NCI-H748 treated with DMSO at 0.1 percent for 48 hours (cell line): ENCODE measurements at regions not wholly inside any gene's neighbourhood (a gene's known extent, or its start where the extent isn't known, plus 50 kb on each side); places are given as distances from the start of the nearest gene placed in this dataset.
"Not testable (repeated sequence)": the region's sequence is repeated elsewhere in the genome, so short reads cannot be mapped to it uniquely, and the experiment has no call there.

Experiments
- DNase-seq: peaks from one replicate; lab custom pipeline; 2025; lab: John Stamatoyannopoulos, UW

GRCh38 chr9:104195142-104195541, 101.0 kb downstream of the SMC2 start:
- DNase-seq = not testable (repeated sequence)

DNA sequence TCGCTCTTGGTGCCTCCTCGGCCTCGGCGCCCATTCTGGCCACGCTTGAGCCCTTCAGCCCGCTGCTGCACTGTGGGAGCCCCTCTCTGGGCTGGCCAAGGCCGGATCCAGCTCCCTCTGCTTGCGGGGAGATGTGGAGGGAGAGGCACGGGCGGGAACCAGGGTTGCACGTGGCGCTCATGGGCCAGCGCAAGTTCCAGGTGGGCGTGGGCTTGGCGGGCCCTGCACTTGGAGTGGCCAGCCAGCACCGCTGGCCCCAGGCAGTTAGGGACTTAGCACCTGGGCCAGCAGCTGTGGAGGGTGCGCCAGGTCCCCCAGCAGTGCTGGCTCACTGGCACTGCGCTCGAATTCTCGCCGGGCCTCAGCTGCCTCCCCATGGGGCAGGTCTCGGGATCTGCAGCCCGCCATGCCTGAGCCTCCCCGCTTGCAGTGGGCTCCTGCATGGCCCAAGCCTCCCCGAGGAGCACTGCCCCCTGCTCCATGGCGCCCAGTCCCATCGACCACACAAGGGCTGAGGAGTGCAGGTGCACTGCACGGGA, 106.4 kb downstream of the SMC2 start:
- no peak for DNase-seq

DNA sequence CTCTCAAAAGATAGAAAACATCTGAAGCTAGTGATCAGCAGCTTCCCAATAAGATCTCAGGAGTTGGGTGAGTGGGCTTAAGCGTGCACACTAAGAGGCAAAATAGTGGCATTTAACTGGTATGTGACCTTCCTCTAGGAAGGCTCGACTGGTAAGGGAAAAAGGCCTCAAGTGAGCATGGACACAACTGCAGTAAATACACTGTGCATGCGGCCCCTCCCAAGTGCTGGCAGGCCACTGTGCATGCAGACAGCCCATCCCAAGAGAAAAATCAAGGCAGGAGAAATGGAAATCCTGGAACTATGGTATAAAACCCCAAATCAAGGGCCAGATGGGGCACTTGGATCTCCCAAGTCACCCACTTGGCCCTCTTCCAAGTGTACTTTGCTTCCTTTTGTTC, 112.7 kb downstream of the SMC2 start:
- no peak for DNase-seq

- no peak for DNase-seq
These were observed 115.3 kb downstream of the SMC2 start for GRCh38 chr9:104209387-104209786.

- no peak for DNase-seq
These were observed 133.0 kb downstream of the SMC2 start for GRCh38 chr9:104227108-104227507.

DNA sequence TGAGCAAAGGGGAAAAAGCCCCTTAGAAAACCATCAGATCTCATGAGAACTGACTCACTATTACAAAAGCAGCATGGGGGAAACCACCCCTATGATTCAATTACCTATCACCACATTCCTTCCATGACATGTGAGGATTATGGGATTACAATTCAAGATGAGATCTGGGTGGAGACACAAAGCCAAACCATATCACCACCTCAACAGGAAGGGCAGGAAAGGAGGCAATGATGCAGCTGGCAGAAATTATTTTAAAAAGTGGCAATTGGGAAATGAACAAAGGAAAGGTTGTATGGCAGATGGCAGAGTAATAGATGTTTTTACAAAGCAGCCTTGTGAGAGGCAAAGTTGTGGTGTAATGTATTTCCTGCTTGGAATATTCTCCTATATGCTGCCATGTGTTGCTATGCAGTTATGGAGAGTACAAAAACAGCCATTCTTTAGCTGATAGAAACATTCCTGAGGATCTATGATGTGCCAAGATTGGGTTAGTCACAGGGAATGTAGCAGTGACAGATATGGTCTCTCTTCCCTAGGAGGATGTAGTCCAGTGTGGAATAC, 138.8 kb downstream of the SMC2 start:
- DNase-seq = no peak

DNA sequence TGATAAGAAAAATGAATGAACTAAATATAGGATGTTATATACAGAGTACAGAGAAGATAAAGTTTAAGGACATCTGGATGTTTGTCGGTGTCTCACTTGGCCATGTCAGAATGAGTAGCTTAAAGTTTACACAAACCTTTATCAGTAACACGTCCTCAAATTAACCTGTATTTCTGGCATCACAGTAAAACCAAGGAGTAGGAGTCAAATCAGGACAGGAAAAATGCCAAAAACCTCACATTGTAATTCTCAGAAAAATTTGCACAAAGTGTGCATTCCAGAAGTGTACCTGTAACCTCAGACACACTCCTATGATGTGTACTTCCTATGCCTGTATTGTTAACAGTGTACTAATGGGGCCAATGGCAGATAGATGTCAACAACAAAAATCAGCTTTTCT, 139.3 kb downstream of the SMC2 start:
- DNase-seq = no peak

DNA sequence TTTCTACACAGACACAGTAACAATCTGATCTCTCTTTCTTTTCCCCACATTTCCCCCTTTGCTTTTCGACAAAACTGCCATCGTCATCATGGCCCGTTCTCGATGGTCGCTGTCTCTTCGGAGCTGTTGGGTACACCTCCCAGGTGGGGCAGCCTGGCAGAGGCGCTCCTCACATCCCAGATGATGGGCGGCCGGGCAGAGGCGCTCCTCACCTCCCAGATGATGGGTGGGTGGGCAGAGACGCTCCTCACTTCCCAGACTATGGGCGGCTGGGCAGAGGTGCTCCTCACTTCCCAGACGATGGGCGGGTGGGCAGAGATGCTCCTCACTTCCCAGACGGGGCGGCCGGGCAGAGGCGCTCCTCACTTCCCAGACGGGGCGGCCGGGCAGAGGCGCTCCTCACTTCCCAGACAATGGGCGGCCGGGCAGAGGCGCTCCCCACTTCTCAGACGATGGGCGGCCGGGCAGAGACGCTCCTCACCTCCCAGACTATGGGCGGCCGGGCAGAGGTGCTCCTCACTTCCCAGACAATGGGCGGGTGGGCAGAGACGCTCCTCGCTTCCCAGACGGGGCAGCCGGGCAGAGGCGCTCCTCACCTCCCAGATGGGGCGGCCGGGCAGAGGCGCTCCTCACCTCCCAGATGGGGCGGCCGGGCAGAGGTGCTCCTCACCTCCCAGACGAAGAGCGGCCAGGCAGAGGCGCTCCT, 140.7 kb downstream of the SMC2 start:
- DNase-seq = not testable (repeated sequence)

- DNase-seq = not testable (repeated sequence)
These were observed 141.4 kb downstream of the SMC2 start for GRCh38 chr9:104235347-104236120.

DNA sequence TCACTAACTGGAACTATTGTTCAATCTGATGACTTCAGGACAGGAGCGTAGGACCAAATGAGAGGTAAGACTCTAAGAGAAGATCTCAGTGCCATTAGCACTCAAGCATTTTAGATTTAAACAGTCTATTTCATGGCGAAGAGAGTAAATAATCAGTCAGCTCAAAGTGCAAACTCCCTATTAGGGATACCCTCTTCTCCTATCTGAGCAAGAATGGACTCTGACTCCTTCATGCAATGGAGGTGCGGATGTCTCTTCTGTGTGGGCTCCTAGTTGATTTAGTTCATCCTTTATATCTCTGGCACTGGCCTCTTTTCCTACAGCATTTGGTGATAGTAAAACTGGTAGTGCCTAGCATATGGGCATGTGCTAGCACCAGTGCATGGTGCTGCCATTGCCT, 144.6 kb downstream of the SMC2 start:
- no peak for DNase-seq

DNA sequence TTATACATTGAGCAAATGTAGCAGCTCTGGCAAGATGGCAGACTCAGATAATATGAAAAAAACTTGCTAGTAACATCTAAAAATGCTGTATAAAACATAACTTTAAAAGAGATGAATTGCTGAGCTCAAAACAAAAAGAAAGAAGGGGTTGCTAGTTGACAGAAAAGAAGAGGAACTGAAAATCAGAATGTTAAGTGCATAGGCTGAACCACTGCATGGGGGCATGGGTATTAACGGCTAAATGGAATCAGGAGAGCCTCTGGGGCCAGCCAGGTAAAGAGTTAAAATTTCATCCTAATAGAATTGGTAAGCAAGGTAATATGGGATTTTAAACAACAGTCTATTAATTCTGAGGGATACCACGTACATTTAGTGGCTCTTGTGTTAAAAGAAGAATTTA, 146.8 kb downstream of the SMC2 start:
- no peak for DNase-seq

GRCh38 chr9:104245925-104246324, 151.8 kb downstream of the SMC2 start:
- no peak for DNase-seq

GRCh38 chr9:104247899-104248460, 153.9 kb downstream of the SMC2 start:
- DNase-seq = no peak

GRCh38 chr9:104256031-104256695, 162.1 kb downstream of the SMC2 start:
- no peak for DNase-seq

- no peak for DNase-seq
These were observed 162.6 kb downstream of the SMC2 start for GRCh38 chr9:104256696-104257062.

- no peak for DNase-seq
These were observed 164.3 kb downstream of the SMC2 start for GRCh38 chr9:104258296-104259011.

GRCh38 chr9:104260004-104260403, 165.9 kb downstream of the SMC2 start:
- no peak for DNase-seq

GRCh38 chr9:104263942-104264341, 169.8 kb downstream of the SMC2 start:
- no peak for DNase-seq

- DNase-seq = no peak
These were observed 170.3 kb downstream of the SMC2 start for GRCh38 chr9:104264431-104264830.

DNA sequence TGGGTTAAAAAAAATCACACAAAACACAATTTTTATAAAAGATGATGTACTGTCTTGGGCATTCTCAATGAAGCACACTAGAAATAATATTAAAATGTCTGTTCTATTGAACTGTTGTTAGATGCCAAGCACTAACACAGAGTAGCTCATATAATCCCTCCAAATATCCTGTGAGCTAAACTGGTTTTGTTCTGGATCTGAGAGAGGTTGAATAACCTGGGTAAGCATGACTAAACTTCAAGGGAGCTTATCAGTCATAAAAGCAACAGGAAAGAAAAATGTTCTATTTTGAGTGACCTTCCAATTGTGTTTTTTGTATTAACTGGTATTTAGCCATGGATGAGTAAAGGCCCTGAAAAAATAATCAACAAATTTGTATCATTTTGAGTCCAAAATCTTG, 175.3 kb downstream of the SMC2 start:
- no peak for DNase-seq
